ENCODE measurements at regions not wholly inside any gene's neighbourhood (a gene's known extent, or its start where the extent isn't known, plus 50 kb on each side); places are given as distances from the start of the nearest gene placed in this dataset.

- DNase-seq (no peak), ATAC-seq (ENCODE audit: insufficient read depth, low FRiP score) (no peak)
- Histone ChIP-seq H3K4me3 (no peak overlapping the region), H3K27ac (ENCODE audit: low read depth in 1 of 2, low read length in 1 of 2) (no peak overlapping the region), H3K4me1 (ENCODE audit: control insufficient read depth in 5 of 5, insufficient read depth in 5 of 5, low read length in 5 of 5) (peaks cover 2 to 6% (median 4%) of the 10 kb centered on the region in 5 donors), H3K36me3 (ENCODE audit: control insufficient read depth in 4 of 4, insufficient read depth in 4 of 4, low read length in 4 of 4) (no peaks in the 10 kb centered on the region), H3K9me3 (ENCODE audit: control insufficient read depth in 4 of 4, insufficient read depth in 3 of 4, low read length in 3 of 4) (peaks cover 0 to 4% (median 0%) of the 10 kb centered on the region in 4 donors), H3K9ac (ENCODE audit: insufficient read depth in 1 of 2, low read length in 2 of 2) (no peak overlapping the region), H3K27me3 (ENCODE audit: control insufficient read depth in 3 of 3, insufficient read depth in 3 of 3, low read length in 2 of 3) (no peaks in the 10 kb centered on the region)
- TF ChIP-seq CTCF (IDR thresholded peaks at IDR 0.05; ENCODE audit: control extremely low read depth, extremely low read depth) = no peak
- 72 to 86% methylated on average over 6 of the region's 6 CpGs for WGBS, 2 donors
Measured at GRCh38 chr4:181618038-181618618, 625.1 kb upstream of the TENM3 start.

- 73 to 77% methylated on average over 5 of the region's 5 CpGs for WGBS, 2 donors
- no peak overlapping the region for H3K4me3 ChIP-seq
- H3K9ac ChIP-seq (ENCODE audit: insufficient read depth in 1 of 2, low read length in 2 of 2) = no peak overlapping the region
- ATAC-seq (ENCODE audit: insufficient read depth, low FRiP score) = no peak
- H3K27me3 ChIP-seq (ENCODE audit: control insufficient read depth in 3 of 3, insufficient read depth in 3 of 3, low read length in 2 of 3) = no peaks in the 10 kb centered on the region
- DNase-seq = no peak
- no peaks in the 10 kb centered on the region for H3K36me3 ChIP-seq (ENCODE audit: control insufficient read depth in 4 of 4, insufficient read depth in 4 of 4, low read length in 4 of 4)
- peaks cover 0 to 4% (median 0%) of the 10 kb centered on the region in 4 donors for H3K9me3 ChIP-seq (ENCODE audit: control insufficient read depth in 4 of 4, insufficient read depth in 3 of 4, low read length in 3 of 4)
- TF ChIP-seq CTCF (IDR thresholded peaks at IDR 0.05; ENCODE audit: control extremely low read depth, extremely low read depth) = no peak
- H3K27ac ChIP-seq (ENCODE audit: low read depth in 1 of 2, low read length in 1 of 2) = no peak overlapping the region
- peaks cover 0 to 6% (median 2%) of the 10 kb centered on the region in 5 donors for H3K4me1 ChIP-seq (ENCODE audit: control insufficient read depth in 5 of 5, insufficient read depth in 5 of 5, low read length in 5 of 5)
Measured at GRCh38 chr4:181618896-181619295, 624.3 kb upstream of the TENM3 start.

GRCh38 chr4:181619651-181620050 is 623.6 kb upstream of the TENM3 start:
- Histone ChIP-seq H3K36me3 (ENCODE audit: control insufficient read depth in 4 of 4, insufficient read depth in 4 of 4, low read length in 4 of 4) (no peaks in the 10 kb centered on the region), H3K4me3 (no peak overlapping the region), H3K4me1 (ENCODE audit: control insufficient read depth in 5 of 5, insufficient read depth in 5 of 5, low read length in 5 of 5) (peaks cover 0 to 6% (median 2%) of the 10 kb centered on the region in 5 donors), H3K9ac (ENCODE audit: insufficient read depth in 1 of 2, low read length in 2 of 2) (no peak overlapping the region), H3K27ac (ENCODE audit: low read depth in 1 of 2, low read length in 1 of 2) (no peak overlapping the region), H3K27me3 (ENCODE audit: control insufficient read depth in 3 of 3, insufficient read depth in 3 of 3, low read length in 2 of 3) (no peaks in the 10 kb centered on the region), H3K9me3 (ENCODE audit: control insufficient read depth in 4 of 4, insufficient read depth in 3 of 4, low read length in 3 of 4) (peaks cover 0 to 4% (median 0%) of the 10 kb centered on the region in 4 donors)
- TF ChIP-seq CTCF (IDR thresholded peaks at IDR 0.05; ENCODE audit: control extremely low read depth, extremely low read depth) = no peak
- DNase-seq (no peak), ATAC-seq (ENCODE audit: insufficient read depth, low FRiP score) (no peak)
- WGBS, 2 donors = 79 to 80% methylated on average over 7 of the region's 7 CpGs
